ENCODE measurements at regions not wholly inside any gene's neighbourhood (a gene's known extent, or its start where the extent isn't known, plus 50 kb on each side); places are given as distances from the start of the nearest gene placed in this dataset.

DNA sequence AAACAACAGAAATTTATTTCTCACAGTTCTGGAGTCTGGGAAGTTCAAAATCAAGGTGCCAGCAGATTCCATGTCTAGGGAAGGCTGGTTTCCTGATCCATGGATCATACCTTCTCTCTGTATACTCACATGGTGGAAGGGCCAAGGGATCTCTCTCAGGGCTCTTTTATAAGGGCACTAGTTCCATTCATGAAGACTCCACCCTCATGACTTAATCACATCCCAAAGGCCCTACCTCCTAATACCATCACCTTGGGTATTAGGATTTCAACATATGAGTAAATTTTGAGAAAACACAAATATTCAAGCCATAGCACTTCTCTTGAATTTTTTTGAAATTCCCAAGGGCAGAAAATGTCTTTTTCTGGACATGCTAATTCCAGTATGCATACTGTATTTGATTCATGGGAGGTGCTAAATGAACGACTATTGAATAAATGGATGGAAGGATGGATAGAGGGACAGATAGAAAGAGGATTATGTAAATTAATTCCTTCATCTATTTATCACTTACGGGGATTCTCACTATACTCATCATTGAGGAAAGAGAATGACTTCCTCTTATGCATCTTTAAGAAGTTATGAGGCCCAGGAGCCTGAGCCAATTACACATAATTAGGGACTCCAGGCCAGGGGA, 182.8 kb downstream of the NRIP1 start:
- no peak for TF ChIP-seq POLR2AphosphoS5 (IDR thresholded peaks at IDR 0.05)
- TF ChIP-seq, protein P1, sequence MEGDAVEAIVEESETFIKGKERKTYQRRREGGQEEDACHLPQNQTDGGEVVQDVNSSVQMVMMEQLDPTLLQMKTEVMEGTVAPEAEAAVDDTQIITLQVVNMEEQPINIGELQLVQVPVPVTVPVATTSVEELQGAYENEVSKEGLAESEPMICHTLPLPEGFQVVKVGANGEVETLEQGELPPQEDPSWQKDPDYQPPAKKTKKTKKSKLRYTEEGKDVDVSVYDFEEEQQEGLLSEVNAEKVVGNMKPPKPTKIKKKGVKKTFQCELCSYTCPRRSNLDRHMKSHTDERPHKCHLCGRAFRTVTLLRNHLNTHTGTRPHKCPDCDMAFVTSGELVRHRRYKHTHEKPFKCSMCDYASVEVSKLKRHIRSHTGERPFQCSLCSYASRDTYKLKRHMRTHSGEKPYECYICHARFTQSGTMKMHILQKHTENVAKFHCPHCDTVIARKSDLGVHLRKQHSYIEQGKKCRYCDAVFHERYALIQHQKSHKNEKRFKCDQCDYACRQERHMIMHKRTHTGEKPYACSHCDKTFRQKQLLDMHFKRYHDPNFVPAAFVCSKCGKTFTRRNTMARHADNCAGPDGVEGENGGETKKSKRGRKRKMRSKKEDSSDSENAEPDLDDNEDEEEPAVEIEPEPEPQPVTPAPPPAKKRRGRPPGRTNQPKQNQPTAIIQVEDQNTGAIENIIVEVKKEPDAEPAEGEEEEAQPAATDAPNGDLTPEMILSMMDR (IDR thresholded peaks at IDR 0.05): no peak
